ENCODE measurements at regions not wholly inside any gene's neighbourhood (a gene's known extent, or its start where the extent isn't known, plus 50 kb on each side); places are given as distances from the start of the nearest gene placed in this dataset.

DNA sequence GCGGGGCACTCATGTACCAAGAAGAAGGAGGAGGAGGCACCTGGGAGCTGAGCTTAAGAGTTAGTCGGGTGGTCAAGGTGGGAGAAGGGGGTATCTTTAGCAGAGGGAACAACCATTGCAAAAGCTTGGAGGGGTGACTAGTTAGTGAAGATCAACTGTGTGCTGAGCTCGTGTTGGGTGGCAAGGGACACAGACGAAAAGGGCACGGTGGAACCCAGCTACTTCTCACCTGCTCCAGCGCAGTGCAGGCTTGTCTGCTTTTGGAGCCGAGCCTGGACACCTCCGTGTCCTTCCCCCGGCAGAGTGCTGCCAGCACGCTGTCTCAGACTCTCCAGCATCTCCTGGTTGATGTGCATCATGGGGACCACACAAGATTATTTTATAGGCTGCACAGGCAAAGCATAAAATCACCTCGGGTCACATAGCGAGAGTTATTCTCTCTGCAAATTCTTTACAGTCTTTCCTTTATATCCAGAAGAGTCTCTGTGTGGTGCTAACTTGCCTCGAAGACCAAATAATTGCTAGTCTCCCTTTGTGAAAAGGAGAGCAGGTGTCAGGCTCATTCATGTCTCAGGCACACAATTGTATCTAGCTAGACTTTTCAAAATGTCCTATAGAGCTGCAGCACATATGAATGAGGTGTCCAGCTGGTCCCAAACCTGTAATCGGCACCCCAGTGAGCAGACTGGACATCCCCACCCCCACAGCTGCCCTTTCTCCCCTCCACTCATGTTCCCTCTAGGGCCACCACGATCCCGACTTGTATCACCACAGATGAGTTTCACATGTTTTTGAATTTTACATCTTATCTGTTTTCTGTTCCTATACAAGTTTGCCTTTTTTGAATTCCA is 123.4 kb downstream of the CEBPB start:
- CTCF ChIA-PET: interaction anchor here (1.5 kb wide), 1 partner anchor 147 kb away, joined by 3 read pairs; no protein-coding TSS in a partner anchor
- no peak overlapping the region for H3K4me3 ChIP-seq (ENCODE audit: low read depth, low read length)
- POLR2A ChIA-PET: no interaction called here
- DNase-seq (ENCODE audit: low read depth, low spot score): no peak
- TF ChIP-seq, protein P1, sequence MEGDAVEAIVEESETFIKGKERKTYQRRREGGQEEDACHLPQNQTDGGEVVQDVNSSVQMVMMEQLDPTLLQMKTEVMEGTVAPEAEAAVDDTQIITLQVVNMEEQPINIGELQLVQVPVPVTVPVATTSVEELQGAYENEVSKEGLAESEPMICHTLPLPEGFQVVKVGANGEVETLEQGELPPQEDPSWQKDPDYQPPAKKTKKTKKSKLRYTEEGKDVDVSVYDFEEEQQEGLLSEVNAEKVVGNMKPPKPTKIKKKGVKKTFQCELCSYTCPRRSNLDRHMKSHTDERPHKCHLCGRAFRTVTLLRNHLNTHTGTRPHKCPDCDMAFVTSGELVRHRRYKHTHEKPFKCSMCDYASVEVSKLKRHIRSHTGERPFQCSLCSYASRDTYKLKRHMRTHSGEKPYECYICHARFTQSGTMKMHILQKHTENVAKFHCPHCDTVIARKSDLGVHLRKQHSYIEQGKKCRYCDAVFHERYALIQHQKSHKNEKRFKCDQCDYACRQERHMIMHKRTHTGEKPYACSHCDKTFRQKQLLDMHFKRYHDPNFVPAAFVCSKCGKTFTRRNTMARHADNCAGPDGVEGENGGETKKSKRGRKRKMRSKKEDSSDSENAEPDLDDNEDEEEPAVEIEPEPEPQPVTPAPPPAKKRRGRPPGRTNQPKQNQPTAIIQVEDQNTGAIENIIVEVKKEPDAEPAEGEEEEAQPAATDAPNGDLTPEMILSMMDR (IDR thresholded peaks at IDR 0.05; ENCODE audit: insufficient read depth, low read length, missing control alignments): no peak

DNA sequence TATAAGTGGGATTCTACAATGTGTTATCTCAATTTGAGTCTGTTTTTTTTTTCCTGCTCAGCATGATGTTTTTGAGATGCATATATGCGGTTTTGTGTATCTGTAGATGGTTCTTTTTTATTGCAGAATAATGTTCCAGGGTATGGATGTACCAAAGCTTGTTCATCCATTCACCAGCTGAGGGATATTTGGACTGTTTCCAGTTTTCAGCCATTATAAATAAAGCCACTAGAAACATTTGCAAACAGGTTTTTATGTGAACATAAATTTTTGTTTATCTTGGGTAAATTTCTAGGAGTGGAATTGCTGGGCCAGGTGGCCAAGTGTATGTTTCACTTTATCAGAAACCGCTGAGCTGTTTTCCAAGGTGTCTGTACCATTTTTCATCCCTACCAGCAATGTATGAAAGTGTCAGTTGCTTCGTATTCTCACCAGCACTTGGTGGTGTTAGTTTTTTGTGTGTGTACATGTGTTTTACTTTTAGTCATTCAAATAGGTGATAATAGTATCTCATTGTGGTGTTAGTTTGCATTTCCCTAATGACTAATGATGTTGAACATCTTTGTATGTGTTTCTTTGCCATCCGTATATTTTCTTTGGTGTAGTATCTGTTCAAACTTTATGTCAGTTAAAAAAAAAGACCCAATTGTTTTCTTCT is 124.2 kb downstream of the CEBPB start:
- ChIA-PET CTCF (no interaction called here), POLR2A (no interaction called here)
- TF ChIP-seq, protein P1 (IDR thresholded peaks at IDR 0.05; ENCODE audit: insufficient read depth, low read length, missing control alignments): no peak
- DNase-seq (ENCODE audit: low read depth, low spot score): no peak
- H3K4me3 ChIP-seq (ENCODE audit: low read depth, low read length): no peak overlapping the region

DNA sequence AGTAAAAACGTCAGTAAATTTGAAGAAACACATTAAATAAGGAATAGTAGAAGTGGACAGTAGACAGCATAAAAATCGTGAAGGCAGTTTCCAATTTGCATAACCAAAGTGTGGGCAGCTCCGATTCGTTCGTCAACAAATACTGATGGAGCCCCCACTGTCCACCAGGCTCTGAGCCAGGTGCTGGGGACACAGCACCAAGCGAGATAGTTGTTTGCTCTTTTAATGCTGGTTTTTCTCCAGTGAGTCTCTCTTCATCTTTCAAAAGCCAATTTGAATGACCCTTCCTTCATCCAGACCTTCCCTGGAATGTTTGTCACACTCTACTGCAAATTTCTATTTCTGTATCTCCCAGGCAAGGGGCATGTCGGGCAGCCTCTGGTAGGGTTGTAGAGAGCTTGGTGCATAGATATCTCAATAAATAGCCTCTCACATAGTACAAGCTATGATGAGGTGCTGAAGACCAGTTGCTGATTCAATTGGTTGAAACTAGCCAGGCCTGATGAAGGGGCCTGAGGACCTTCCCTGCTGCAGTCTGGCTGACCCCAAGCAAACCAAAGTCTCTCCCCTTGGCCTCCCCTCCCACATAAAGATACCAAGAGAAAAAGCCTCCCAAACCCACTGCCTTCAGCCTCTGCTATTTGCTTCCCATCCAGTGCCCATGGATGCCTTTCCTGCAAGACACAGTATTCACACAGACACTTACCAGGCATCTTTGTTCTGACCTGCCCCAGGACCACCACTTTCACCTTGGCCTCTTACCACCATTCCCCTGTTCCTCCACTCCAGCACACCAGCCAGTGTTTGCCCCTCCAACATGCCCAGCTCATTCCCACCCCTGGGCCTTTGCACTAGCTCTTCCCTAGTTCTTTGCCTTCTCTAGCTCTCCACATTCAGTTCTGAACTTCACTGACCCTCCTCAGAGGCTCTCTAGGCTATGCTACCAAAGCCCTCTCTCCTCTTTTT is 125.2 kb downstream of the CEBPB start:
- TF ChIP-seq, protein P1 (IDR thresholded peaks at IDR 0.05; ENCODE audit: insufficient read depth, low read length, missing control alignments): no peak
- DNase-seq (ENCODE audit: low read depth, low spot score): no peak
- ChIA-PET POLR2A (no interaction called here), CTCF (interaction anchor here (1.8 kb wide), 1 partner anchor 12 kb away, joined by 6 read pairs; no protein-coding TSS in a partner anchor)
- no peak overlapping the region for H3K4me3 ChIP-seq (ENCODE audit: low read depth, low read length)

DNA sequence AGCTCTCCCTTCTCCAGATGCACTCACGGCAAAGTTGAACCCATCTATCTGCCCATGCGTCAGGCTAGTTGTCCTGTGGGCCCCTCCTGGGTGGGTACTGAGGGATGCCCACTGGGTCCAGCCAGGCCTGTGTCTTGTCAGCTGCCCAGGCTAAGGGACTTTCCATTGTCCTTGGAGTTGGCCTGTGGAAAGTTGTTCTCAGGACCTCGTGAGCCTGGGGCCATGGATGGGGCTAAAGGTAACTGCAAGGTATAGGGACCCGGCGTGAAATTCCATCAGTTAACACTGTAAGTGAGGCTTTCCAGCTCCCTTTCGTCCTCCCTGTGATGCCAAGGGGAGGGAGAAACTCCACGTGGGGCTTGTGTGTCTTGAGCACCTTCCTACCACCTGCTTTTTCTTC is 126.5 kb downstream of the CEBPB start:
- CTCF ChIA-PET: interaction anchor here (1.0 to 1.8 kb wide), 2 partner anchors 8 to 11 kb away, joined by 3 to 6 read pairs; no protein-coding TSS in a partner anchor
- DNase-seq (ENCODE audit: low read depth, low spot score): no peak
- TF ChIP-seq, protein P1 (IDR thresholded peaks at IDR 0.05; ENCODE audit: insufficient read depth, low read length, missing control alignments): no peak
- H3K4me3 ChIP-seq (ENCODE audit: low read depth, low read length): no peak overlapping the region
- POLR2A ChIA-PET: no interaction called here

DNA sequence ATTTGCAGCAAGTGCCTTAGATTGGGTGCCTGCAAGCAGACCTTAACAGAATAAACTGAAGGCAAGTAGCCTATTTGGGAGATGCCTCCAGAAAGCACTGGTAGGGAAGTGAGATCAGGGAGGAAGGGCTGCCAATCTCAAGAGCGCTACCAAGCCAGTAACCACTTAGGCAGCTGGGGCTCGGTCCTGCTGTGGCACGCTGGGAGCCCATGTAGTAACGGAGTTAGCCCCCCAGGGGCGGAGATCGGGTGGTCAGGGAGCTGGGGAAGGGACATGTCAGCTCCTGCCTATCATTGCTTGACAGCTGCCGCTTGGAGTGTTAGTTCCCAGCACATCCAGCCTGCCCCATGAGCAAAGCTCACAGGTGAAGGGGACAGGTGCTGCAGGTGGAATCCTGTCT is 127.0 kb downstream of the CEBPB start:
- POLR2A ChIA-PET: no interaction called here
- H3K4me3 ChIP-seq (ENCODE audit: low read depth, low read length): no peak overlapping the region
- DNase-seq (ENCODE audit: low read depth, low spot score): no peak
- CTCF ChIA-PET: interaction anchor here (1.0 to 1.8 kb wide), 2 partner anchors 9 to 10 kb away, joined by 3 to 6 read pairs; no protein-coding TSS in a partner anchor
- TF ChIP-seq, protein P1 (IDR thresholded peaks at IDR 0.05; ENCODE audit: insufficient read depth, low read length, missing control alignments): no peak

Data from AG04449 (cell line).